GM21526 (cell line): ENCODE measurements at regions not wholly inside any gene's neighbourhood (a gene's known extent, or its start where the extent isn't known, plus 50 kb on each side); places are given as distances from the start of the nearest gene placed in this dataset.

Experiments used
- ATAC-seq: cut with Tn5 transposase; IDR thresholded peaks from one replicate; pipeline ENCODE4 v1.9.1; 2021; ENCODE audit warnings: moderate library complexity; ENCODE audit not compliant: unreplicated experiment, low FRiP score

DNA sequence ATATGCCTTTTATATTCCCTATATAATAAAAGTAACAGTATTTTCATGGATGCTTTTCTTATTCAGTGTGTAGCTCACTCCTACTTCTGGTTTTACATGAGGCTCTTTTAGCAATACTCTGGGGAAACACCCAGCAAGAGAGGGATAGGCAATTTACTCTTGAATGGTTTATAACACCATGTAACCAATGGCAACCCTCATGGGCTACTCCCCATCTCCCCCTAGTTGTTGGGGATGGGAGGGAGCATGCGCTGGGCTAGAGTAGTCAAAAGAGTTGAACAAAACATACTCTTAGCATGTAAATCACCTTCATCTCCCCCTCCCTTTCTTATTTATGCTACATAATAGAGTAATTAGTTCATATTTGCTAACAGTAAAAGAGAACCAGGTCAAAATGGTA, 140.1 kb upstream of the LRFN2 start:
- ATAC-seq = no peak

GRCh38 chr6:40726853-40727252, 139.7 kb upstream of the LRFN2 start:
- ATAC-seq = no peak

DNA sequence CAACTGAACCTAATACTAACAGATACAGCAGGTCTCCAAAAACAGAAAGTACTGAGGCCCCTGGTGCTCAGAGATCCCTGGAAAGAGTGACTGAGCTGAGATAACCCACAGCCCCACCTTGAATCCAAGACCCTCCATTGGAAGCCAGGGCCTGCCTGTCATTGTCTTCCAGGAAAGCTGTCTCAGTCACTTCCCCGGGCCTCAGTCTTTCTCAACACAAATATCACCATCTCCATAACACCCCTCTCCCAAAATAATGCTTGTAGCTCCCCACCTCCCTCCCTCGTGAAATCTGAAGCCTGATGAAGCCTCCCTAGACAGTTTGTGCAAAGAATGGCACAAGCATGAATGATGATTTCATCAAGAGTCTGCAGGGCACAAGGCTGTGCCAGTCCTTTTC, 138.2 kb upstream of the LRFN2 start:
- no peak for ATAC-seq

GRCh38 chr6:40724886-40725285, 137.7 kb upstream of the LRFN2 start:
- no peak for ATAC-seq

- ATAC-seq = no peak
These were observed 136.8 kb upstream of the LRFN2 start for GRCh38 chr6:40723967-40724366.

DNA sequence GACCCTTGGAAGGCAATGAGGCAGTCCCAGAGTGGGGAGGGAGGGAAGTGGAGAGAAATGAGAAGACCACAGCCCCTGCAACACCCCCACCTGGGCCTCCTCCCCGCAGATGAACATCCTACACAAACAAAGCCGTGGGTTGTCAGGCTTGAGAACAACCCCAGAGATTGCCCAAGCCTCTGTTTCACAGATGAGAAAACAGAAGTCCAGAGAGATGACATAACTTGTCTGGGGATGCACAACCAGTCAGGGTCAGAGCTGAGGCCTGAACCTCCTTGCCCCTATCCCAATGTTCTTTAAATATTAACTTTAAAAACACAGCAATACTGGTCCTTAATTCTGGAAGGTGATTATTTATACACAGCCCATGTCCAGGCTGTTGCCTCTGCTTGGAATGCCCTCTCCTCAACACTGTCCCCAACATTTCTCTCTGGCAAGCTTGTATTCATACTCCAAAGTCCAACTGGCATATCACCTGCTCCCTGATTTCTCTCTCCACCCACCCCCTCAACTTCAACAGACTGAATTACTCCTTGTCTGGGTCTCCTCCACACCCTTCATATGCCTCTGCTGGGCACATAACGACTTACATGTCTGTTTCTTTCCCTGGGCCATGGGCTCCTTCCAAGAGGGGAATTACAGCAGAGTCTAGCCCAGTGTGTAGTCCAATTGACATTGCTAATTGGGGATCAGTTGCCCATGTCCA, 135.5 kb upstream of the LRFN2 start:
- ATAC-seq = no peak

DNA sequence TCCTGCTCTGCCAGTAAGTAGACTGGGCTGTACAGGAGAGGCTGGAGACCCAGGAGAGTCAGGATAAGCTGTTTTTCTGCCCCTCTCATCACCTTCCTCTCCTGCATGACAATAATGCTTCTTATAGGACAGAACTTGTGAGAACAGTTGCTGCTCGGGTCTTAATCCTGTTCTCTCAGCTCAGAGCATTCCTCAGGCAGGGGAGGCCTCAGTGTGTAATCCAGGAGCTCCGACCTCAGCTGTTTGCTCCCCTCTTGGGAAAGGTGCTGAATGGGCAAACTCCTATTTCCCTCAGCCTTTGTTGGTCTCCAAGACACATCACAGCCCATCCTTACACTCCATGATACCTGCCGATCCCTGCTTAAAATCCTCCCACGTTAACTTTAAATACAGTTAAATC, 134.9 kb upstream of the LRFN2 start:
- ATAC-seq = no peak

DNA sequence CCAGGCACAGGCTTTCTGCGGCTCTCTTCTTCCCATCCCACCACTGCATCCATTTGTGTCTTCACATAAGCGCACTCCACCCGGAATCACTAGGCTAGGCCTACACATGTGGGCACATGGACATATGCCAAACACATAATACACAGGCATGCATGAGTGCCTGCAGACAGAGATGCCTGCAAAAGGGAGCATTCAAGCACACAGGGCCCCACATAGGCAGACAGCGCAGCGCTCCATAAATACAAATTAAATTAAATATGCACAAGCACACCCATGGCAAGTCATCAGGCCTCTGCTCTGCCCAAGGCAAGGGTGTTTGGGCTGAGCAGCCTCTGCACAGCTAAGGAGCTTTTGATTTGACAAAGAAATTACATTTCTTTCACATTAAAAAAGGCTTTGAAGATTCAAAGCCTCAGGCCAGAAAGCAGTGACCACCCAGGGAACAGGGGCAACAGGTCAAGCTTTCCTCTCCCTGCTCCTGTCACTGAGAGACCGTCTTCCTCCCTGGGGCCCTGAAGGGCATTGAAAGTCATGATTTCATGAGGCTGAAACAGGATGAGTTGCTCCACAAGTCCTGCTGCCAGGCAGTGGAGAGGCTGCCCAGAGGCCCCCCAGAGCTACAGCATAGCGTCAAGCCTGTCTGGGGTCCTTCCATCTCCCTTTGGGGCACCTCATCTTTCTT, 134.2 kb upstream of the LRFN2 start:
- ATAC-seq = no peak

DNA sequence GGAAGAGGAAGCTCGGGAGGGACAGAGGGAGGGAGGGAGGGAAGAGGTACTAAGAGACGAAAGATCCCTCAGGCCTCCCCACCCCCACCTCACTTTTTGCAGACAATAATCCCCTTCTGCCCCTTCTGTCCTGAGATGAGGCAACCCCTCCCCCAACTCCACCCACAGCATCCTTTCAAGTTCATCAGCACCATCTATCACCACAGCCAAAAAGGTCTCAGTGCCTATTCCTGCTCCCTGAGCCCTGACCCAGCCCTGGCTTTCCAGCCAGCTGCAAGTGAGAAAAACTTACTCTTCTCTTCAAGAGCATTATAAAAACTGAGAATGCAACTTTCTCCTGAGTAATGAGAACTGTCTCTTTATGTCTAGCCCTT, 133.2 kb upstream of the LRFN2 start:
- no peak for ATAC-seq

GRCh38 chr6:40719671-40720374, 132.7 kb upstream of the LRFN2 start:
- peak; percentile 76 for ATAC-seq

GRCh38 chr6:40718401-40718800, 131.2 kb upstream of the LRFN2 start:
- ATAC-seq = no peak

- ATAC-seq = no peak
These were observed 130.4 kb upstream of the LRFN2 start for GRCh38 chr6:40717411-40718057.

DNA sequence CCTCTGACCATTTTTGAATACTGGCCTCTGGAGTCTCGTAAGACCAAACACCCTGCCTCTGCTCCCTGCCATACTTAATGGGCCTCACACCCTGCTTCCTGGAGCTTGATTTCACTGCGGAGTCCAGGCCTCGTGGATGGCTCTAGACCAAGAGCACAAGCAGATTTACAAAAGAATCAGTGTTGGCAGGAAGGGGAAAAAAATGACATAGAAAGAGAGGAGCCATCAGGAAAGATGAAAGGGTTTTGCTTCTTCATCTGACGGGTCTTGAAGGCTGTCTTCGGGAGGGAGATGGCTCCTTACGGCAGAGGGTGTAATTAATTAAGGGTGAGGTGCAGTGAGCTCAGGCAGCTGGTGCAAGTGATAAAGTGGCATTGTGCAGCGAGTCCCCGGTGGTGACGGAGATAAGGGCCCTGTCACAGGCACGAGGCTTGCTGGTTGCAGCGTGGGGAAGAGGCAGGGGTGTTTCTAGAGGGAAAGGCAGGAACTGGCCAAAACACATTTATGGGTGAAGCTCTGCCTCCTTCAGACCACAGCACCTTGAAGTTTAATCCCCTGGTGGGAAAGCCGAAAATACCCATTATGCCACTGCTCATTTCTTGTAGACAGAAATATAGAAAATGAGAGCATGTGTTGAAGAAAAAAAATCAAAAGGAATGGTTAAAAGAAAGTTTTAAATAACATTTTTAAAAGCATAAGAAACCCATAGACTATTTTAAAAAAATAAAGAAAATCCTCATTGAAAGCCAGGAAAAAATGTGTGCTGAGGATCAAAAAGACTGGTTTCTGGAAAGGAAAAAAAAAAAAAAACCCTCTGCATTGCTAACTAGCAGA, 128.6 kb upstream of the LRFN2 start:
- no peak for ATAC-seq

DNA sequence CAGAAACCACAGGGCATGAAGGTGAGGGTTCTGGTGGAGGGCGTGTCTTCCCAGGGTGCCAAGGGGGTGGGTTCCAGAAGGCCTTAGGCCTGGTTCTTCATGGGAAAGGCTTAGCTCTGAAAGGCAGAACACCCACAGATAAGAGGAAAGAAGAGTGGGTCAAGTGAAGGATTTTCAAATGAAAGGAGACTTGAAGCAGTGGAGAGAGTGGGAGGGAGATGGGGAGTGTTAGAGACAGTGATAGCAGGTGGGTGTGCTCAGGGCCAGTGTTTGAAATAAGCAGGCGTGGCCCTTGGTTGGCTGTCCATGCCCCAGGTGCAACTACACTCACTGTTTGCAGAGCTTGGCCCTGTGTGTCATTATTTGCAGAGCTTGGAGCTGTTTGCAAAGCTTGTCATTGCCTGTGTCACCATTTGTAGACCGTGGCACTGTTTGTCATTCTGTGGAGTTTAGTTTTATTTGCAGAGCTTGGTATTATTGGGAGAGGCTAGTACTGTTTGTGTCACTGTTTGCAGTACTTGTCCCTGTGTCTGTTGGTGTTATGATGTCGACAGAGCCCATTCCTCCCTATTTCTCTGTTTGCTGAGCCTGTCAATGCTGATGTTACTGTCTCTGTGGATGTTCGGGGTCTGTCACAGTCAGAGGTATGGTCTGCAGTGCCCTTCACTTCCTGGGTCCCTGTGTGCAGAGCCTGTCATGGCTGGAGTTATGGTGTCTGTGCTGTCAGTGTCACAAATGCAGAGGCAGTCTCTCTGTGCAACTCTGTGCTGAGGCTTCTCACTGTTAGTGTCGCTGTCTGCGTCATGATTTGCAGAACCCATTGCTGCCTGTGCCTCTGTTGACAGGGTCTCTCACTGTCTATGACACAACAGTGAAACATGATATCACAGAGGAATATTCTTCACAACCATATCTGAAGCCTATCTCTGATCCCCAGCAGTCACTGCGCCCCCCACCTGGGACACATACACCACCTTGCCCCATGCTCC, 127.7 kb upstream of the LRFN2 start:
- no peak for ATAC-seq

- no peak for ATAC-seq
These were observed 127.0 kb upstream of the LRFN2 start for GRCh38 chr6:40714143-40714542.

- no peak for ATAC-seq
These were observed 126.0 kb upstream of the LRFN2 start for GRCh38 chr6:40713002-40713719.

DNA sequence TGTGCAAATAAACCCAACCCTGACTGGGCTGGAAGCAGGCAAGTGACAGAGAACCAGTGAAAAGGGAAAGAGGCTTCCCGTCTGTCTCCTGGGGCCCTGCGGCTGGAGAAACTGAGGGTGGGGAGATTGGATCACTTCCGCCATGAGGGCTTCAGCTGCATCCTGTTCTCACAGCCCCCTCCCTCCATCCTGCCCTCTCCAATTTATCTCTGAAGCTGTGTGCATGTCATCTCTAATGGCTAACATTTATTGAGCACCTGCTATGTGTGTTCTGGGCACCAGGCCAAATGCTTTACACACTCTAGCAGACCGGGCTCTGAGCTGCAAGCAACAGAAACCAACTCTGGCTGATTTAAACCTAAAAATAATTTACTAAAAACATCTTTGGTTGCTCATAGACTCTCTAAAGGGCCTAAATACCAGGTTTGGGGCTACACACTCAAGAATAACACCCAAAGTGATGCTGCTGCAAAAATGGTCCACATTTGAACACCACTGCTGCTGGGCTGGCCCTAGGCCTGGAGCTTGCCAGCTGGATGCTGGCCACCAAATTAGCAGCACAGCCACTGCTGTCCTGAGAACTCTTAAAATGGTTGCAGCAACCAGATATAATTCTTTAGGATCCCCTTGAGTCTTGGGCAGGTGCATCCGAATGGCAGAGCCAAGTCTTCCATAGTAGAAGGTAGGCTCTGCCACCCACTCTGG, 123.6 kb upstream of the LRFN2 start:
- ATAC-seq = no peak

DNA sequence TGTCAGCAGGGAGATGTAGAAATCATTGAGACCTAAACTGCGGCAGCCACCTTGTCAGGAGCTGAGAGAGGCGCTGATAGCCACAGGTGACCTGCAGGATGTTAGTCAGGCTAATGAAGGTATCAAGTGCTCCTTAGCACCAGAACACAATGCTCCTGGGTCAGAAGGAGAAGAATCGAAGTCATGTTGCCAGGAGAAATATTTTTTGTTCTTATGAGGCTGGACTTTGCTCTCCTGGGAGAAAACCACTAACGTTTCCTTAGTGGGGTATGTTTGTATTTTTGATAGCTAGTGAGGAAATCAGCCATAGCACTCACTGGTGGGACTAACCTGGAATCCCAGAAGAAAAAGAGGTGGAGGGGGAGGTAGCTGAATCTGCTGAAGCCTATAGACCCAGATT, 120.9 kb upstream of the LRFN2 start:
- ATAC-seq = no peak
